HG03066 (cell line): ENCODE measurements at regions not wholly inside any gene's neighbourhood (a gene's known extent, or its start where the extent isn't known, plus 50 kb on each side); places are given as distances from the start of the nearest gene placed in this dataset.

Experiments
- ATAC-seq: cut with Tn5 transposase; IDR thresholded peaks from one replicate; pipeline ENCODE4 v1.9.1; 2021; ENCODE audit warnings: low read depth; ENCODE audit not compliant: unreplicated experiment

- no peak for ATAC-seq
Observed at GRCh38 chr5:157911568-157911967, 52.6 kb upstream of the CLINT1 start.
